ENCODE measurements at regions not wholly inside any gene's neighbourhood (a gene's known extent, or its start where the extent isn't known, plus 50 kb on each side); places are given as distances from the start of the nearest gene placed in this dataset.

DNA sequence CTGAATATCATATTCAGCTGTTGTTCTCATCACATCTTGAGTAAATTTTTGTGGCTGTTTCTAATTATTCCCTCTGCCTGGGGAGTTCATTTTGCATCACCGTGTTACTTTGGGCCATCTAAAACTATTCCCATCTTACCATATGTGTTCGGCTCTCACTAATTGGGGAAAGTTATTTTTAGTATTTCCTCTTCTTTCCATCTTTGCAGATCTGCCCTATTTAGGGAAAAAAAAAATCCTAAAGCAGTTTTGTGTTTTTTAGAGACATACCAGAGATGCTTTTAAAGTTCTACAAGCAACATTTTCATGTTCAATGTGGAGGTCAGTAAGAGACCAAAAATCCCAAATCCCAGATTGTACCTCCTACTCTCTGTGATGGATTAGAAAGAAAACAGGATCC, 111.3 kb upstream of the NDUFV2 start:
- TF ChIP-seq, protein P1, sequence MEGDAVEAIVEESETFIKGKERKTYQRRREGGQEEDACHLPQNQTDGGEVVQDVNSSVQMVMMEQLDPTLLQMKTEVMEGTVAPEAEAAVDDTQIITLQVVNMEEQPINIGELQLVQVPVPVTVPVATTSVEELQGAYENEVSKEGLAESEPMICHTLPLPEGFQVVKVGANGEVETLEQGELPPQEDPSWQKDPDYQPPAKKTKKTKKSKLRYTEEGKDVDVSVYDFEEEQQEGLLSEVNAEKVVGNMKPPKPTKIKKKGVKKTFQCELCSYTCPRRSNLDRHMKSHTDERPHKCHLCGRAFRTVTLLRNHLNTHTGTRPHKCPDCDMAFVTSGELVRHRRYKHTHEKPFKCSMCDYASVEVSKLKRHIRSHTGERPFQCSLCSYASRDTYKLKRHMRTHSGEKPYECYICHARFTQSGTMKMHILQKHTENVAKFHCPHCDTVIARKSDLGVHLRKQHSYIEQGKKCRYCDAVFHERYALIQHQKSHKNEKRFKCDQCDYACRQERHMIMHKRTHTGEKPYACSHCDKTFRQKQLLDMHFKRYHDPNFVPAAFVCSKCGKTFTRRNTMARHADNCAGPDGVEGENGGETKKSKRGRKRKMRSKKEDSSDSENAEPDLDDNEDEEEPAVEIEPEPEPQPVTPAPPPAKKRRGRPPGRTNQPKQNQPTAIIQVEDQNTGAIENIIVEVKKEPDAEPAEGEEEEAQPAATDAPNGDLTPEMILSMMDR (IDR thresholded peaks at IDR 0.05) = no peak
- TF ChIP-seq POLR2A (IDR thresholded peaks at IDR 0.05) (no peak), POLR2AphosphoS5 (IDR thresholded peaks at IDR 0.05) (no peak)

All from transverse colon (tissue), 4 donors.